ENCODE measurements at regions not wholly inside any gene's neighbourhood (a gene's known extent, or its start where the extent isn't known, plus 50 kb on each side); places are given as distances from the start of the nearest gene placed in this dataset.

- no peak for DNase-seq
These were observed 119.9 kb upstream of the RND3 start for GRCh38 chr2:150607390-150607811.

- no peak for DNase-seq
These were observed 119.1 kb upstream of the RND3 start for GRCh38 chr2:150606380-150607060.

- no peak for DNase-seq
These were observed 118.2 kb upstream of the RND3 start for GRCh38 chr2:150605664-150606063.

GRCh38 chr2:150601280-150602038 is 114.0 kb upstream of the RND3 start:
- DNase-seq, result no peak

- DNase-seq, result no peak
These were observed 112.4 kb upstream of the RND3 start for GRCh38 chr2:150599889-150600288.

- DNase-seq, result no peak
These were observed 110.9 kb upstream of the RND3 start for GRCh38 chr2:150598383-150598782.

- no peak for DNase-seq
These were observed 108.5 kb upstream of the RND3 start for GRCh38 chr2:150595803-150596470.

GRCh38 chr2:150594299-150594698 is 106.8 kb upstream of the RND3 start:
- no peak for DNase-seq

- no peak for DNase-seq
These were observed 104.2 kb upstream of the RND3 start for GRCh38 chr2:150591496-150592285.

GRCh38 chr2:150589681-150590080 is 102.2 kb upstream of the RND3 start:
- DNase-seq, result no peak

- no peak for DNase-seq
These were observed 101.0 kb upstream of the RND3 start for GRCh38 chr2:150588506-150588870.

GRCh38 chr2:150587547-150588505 is 100.4 kb upstream of the RND3 start:
- no peak for DNase-seq

GRCh38 chr2:150586858-150587257 is 99.4 kb upstream of the RND3 start:
- DNase-seq, result no peak

- DNase-seq, result no peak
These were observed 97.9 kb upstream of the RND3 start for GRCh38 chr2:150585221-150585971.

GRCh38 chr2:150584081-150584480 is 96.6 kb upstream of the RND3 start:
- no peak for DNase-seq

- DNase-seq, result no peak
These were observed 94.4 kb upstream of the RND3 start for GRCh38 chr2:150581717-150582472.

- no peak for DNase-seq
These were observed 91.0 kb upstream of the RND3 start for GRCh38 chr2:150578481-150578880.

GRCh38 chr2:150575861-150576260 is 88.4 kb upstream of the RND3 start:
- DNase-seq, result no peak

GRCh38 chr2:150572961-150573395 is 85.5 kb upstream of the RND3 start:
- DNase-seq, result no peak

- DNase-seq, result no peak
These were observed 84.8 kb upstream of the RND3 start for GRCh38 chr2:150572194-150572766.
